BJ (cell line): ENCODE measurements at regions not wholly inside any gene's neighbourhood (a gene's known extent, or its start where the extent isn't known, plus 50 kb on each side); places are given as distances from the start of the nearest gene placed in this dataset.

Experiments
- CTCF ChIA-PET: fragments of 350-600 bp; formaldehyde crosslinking; extraction: SDS; loops from one replicate; lab custom pipeline; 2021; ENCODE audit warnings: antibody characterized with exemption, inconsistent platforms; lab: Yijun Ruan, JAX
- POLR2A ChIA-PET: fragments of 300-600 bp; sonication (Branson Sonifier 250); formaldehyde crosslinking; extraction: SDS; loops from one replicate; lab custom pipeline; 2021; ENCODE audit warnings: antibody characterized with exemption; lab: Charles Lee
- DNase-seq: peaks from one replicate; pipeline ENCODE4 v3.0.0-alpha.2; 2011; ENCODE audit warnings: low read depth
- H3K27me3 ChIP-seq: 2 replicates; pipeline ENCODE4 v1.6.0; 2011; ENCODE audit warnings: low read length; ENCODE audit not compliant: control insufficient read depth, insufficient read depth
- H3K36me3 ChIP-seq: 2 replicates; pipeline ENCODE4 v1.5.1; 2011; ENCODE audit warnings: low read length; ENCODE audit not compliant: control insufficient read depth, insufficient read depth
- H3K4me3 ChIP-seq: 2 replicates; pipeline ENCODE4 v1.5.1; 2011; ENCODE audit warnings: low read depth, mild to moderate bottlenecking, control low read depth, low read length
- CTCF ChIP-seq: IDR thresholded peaks from 2 replicates; pipeline ENCODE4 v1.5.1; 2011; ENCODE audit warnings: low read depth, mild to moderate bottlenecking, control low read depth, inconsistent platforms, low read length, moderate library complexity; ENCODE audit not compliant: insufficient read depth

- CTCF ChIA-PET = no interaction called here
- POLR2A ChIA-PET = no interaction called here
- Histone ChIP-seq H3K27me3 (no peaks in the 10 kb centered on the region), H3K36me3 (no peaks in the 10 kb centered on the region), H3K4me3 (no peak overlapping the region)
- DNase-seq = no peak
- TF ChIP-seq CTCF = no peak
These were observed 242.4 kb upstream of the SATB1 start for GRCh38 chr3:18667552-18667951.

GRCh38 chr3:18666655-18667054, 241.5 kb upstream of the SATB1 start:
- Histone ChIP-seq H3K4me3 (no peak overlapping the region), H3K36me3 (no peaks in the 10 kb centered on the region), H3K27me3 (no peaks in the 10 kb centered on the region)
- POLR2A ChIA-PET = no interaction called here
- no peak for DNase-seq
- CTCF ChIA-PET = no interaction called here
- TF ChIP-seq CTCF = no peak

GRCh38 chr3:18660059-18660458, 234.9 kb upstream of the SATB1 start:
- DNase-seq = no peak
- ChIA-PET POLR2A (no interaction called here), CTCF (no interaction called here)
- H3K4me3 ChIP-seq = no peak overlapping the region
- no peak for TF ChIP-seq CTCF
- H3K27me3 ChIP-seq = no peaks in the 10 kb centered on the region
- H3K36me3 ChIP-seq = no peaks in the 10 kb centered on the region

- ChIA-PET POLR2A (no interaction called here), CTCF (no interaction called here)
- DNase-seq = no peak
- Histone ChIP-seq H3K27me3 (no peaks in the 10 kb centered on the region), H3K36me3 (no peaks in the 10 kb centered on the region), H3K4me3 (no peak overlapping the region)
- no peak for TF ChIP-seq CTCF
These were observed 233.0 kb upstream of the SATB1 start for GRCh38 chr3:18657858-18658820.

GRCh38 chr3:18656866-18657265, 231.7 kb upstream of the SATB1 start:
- no peak overlapping the region for H3K4me3 ChIP-seq
- TF ChIP-seq CTCF = no peak
- CTCF ChIA-PET = no interaction called here
- H3K27me3 ChIP-seq = no peaks in the 10 kb centered on the region
- POLR2A ChIA-PET = no interaction called here
- no peak for DNase-seq
- H3K36me3 ChIP-seq = no peaks in the 10 kb centered on the region
